GM18499 (cell line): ENCODE measurements at regions not wholly inside any gene's neighbourhood (a gene's known extent, or its start where the extent isn't known, plus 50 kb on each side); places are given as distances from the start of the nearest gene placed in this dataset.
"Not testable (repeated sequence)": the region's sequence is repeated elsewhere in the genome, so short reads cannot be mapped to it uniquely, and the experiment has no call there.

ENCODE experiments used
- ATAC-seq: cut with Tn5 transposase; IDR thresholded peaks from one replicate; pipeline ENCODE4 v1.9.1; 2021; ENCODE audit warnings: moderate number of reproducible peaks; ENCODE audit not compliant: insufficient read depth, unreplicated experiment

GRCh38 chr5:74389531-74390305 is 250.8 kb downstream of the ENC1 start:
- ATAC-seq: no peak

- not testable (repeated sequence) for ATAC-seq
Measured at GRCh38 chr5:74388411-74388810, 252.1 kb downstream of the ENC1 start.

- ATAC-seq: no peak
Measured at GRCh38 chr5:74386571-74387334, 253.8 kb downstream of the ENC1 start.

GRCh38 chr5:74384851-74385250 is 255.7 kb downstream of the ENC1 start:
- ATAC-seq: no peak

- ATAC-seq: no peak
Measured at GRCh38 chr5:74382987-74383593, 257.4 kb downstream of the ENC1 start.

GRCh38 chr5:74382123-74382855 is 258.2 kb downstream of the ENC1 start:
- no peak for ATAC-seq

GRCh38 chr5:74380193-74380592 is 260.3 kb downstream of the ENC1 start:
- no peak for ATAC-seq

GRCh38 chr5:74378464-74378863 is 262.1 kb downstream of the ENC1 start:
- no peak for ATAC-seq

- no peak for ATAC-seq
Measured at GRCh38 chr5:74376187-74376586, 264.3 kb downstream of the ENC1 start.

GRCh38 chr5:74375271-74375670 is 265.3 kb downstream of the ENC1 start:
- no peak for ATAC-seq

- no peak for ATAC-seq
Measured at GRCh38 chr5:74374656-74375055, 265.9 kb downstream of the ENC1 start.

GRCh38 chr5:74373076-74373475 is 267.5 kb downstream of the ENC1 start:
- ATAC-seq: no peak

- no peak for ATAC-seq
Measured at GRCh38 chr5:74372502-74373064, 267.9 kb downstream of the ENC1 start.

GRCh38 chr5:74372051-74372450 is 268.5 kb downstream of the ENC1 start:
- ATAC-seq: no peak

GRCh38 chr5:74371621-74372020 is 268.9 kb downstream of the ENC1 start:
- ATAC-seq: no peak

GRCh38 chr5:74370168-74370567 is 270.4 kb downstream of the ENC1 start:
- no peak for ATAC-seq

- no peak for ATAC-seq
Measured at GRCh38 chr5:74369173-74369572, 271.4 kb downstream of the ENC1 start.

GRCh38 chr5:74367934-74368333 is 272.6 kb downstream of the ENC1 start:
- ATAC-seq: no peak

GRCh38 chr5:74367241-74367733 is 273.2 kb downstream of the ENC1 start:
- ATAC-seq: no peak

- ATAC-seq: no peak
Measured at GRCh38 chr5:74365723-74366122, 274.8 kb downstream of the ENC1 start.
